ENCODE measurements at regions not wholly inside any gene's neighbourhood (a gene's known extent, or its start where the extent isn't known, plus 50 kb on each side); places are given as distances from the start of the nearest gene placed in this dataset.
"Not testable (repeated sequence)": the region's sequence is repeated elsewhere in the genome, so short reads cannot be mapped to it uniquely, and the experiment has no call there.

GRCh38 chr21:35191128-35191527 lies 142.0 kb upstream of the RUNX1 start:
- H3K4me3 Mint-ChIP-seq = no peak overlapping the region
- H3K27me3 Mint-ChIP-seq = peaks cover 0 to 4% (median 0%) of the 10 kb centered on the region in 5 donors
- POLR2A ChIA-PET = no interaction called here
- H3K9me3 Mint-ChIP-seq = peaks cover 0 to 1% (median 0%) of the 10 kb centered on the region in 9 donors
- H3K27ac Mint-ChIP-seq = no peak overlapping the region
- H3K4me1 Mint-ChIP-seq = peaks cover 0 to 6% (median 2%) of the 10 kb centered on the region in 4 donors
- H3K36me3 Mint-ChIP-seq = no peaks in the 10 kb centered on the region
- DNase-seq (no peak), ATAC-seq (no peak)

DNA sequence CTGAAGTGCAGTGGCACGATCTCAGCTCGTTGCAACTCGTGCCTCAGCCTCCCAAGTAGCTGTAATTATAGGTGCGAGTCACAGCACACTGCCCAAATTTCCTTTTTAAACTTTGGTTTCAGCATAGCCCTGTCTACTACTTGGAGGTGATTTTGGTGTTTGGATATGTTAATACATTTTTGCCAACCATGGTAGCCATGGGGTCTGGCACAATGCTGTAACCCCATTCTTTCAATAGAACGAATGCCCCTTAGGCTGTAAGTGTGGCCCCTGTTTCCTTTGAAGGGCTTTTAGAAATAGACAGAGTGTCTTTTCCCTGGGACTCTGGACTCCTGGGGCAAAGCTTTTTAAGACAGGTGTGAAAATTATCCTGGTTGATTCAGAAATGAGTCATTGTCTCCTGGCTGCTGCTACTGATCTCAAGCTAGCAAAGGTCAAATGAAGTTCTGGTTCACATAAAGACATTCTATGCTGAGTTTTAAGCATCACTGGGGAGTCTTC lies 141.1 kb upstream of the RUNX1 start:
- Mint-ChIP-seq H3K27me3 (peaks cover 0 to 4% (median 0%) of the 10 kb centered on the region in 5 donors), H3K36me3 (no peaks in the 10 kb centered on the region), H3K9me3 (peaks cover 0 to 1% (median 0%) of the 10 kb centered on the region in 9 donors), H3K4me1 (peaks cover 0 to 6% (median 2%) of the 10 kb centered on the region in 4 donors), H3K4me3 (no peak overlapping the region), H3K27ac (no peak overlapping the region)
- POLR2A ChIA-PET = no interaction called here
- DNase-seq (no peak), ATAC-seq (no peak)

- DNase-seq (no peak), ATAC-seq (no peak)
- Mint-ChIP-seq H3K27me3 (peaks cover 0 to 4% (median 0%) of the 10 kb centered on the region in 5 donors), H3K4me3 (peak overlapping the region in 1 of 10 donors; percentile 36), H3K9me3 (peaks cover 0 to 4% (median 0%) of the 10 kb centered on the region in 9 donors), H3K4me1 (peaks cover 0 to 6% (median 1%) of the 10 kb centered on the region in 4 donors), H3K36me3 (no peaks in the 10 kb centered on the region), H3K27ac (peak overlapping the region in 1 of 10 donors; percentile 37)
- POLR2A ChIA-PET = no interaction called here
Measured at GRCh38 chr21:35189077-35189863, 140.2 kb upstream of the RUNX1 start.

DNA sequence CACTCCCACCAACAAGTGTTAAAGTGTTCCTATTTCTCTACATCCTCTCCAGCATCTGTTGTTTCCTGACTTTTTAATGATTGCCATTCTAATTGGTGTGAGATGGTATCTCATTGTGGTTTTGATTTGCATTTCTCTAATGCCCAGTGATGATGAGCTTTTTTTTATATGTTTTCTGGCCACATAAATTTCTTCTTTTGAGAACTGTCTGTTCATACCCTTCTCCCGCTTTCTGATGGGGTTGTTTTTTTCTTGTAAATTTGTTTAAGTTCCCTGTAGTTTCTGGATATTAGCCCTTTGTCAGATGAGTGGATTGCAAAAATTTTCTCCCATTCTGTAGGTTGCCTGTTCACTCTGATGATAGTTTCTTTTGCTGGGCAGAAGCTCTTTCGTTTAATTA lies 134.3 kb upstream of the RUNX1 start:
- POLR2A ChIA-PET, H3K27me3 Mint-ChIP-seq, ATAC-seq, H3K27ac Mint-ChIP-seq, DNase-seq, H3K36me3 Mint-ChIP-seq, H3K9me3 Mint-ChIP-seq, H3K4me1 Mint-ChIP-seq, H3K4me3 Mint-ChIP-seq: not testable (repeated sequence)

DNA sequence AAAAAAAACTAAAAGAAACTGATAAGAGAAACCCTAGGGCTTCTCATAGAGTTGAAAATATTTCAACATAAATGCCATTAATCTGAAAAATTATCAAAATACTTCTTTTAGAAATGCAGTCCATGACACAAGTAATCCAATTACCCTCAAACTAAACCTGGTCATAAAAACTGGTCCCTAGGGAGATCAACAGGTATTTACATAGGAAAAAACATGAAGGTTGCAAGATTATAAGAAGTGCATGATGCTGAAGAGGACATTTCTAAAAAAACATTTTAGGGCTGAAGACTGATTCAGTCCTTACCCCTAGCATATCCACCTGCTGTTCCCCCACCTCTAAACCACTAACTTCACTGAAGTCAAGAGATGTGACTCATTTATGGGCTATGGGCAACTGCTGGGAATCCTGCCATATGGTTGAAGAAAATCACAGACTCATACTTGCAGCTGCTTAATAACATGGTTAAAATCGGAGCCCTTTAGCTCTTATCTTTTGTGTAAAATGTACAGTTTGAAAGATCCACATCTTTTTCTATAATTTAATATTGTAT lies 131.0 kb upstream of the RUNX1 start:
- DNase-seq = no peak
- peaks cover 0 to 7% (median 2%) of the 10 kb centered on the region in 9 donors for H3K9me3 Mint-ChIP-seq
- peaks cover 0 to 2% (median 0%) of the 10 kb centered on the region in 4 donors for H3K4me1 Mint-ChIP-seq
- no peaks in the 10 kb centered on the region for H3K27me3 Mint-ChIP-seq
- H3K36me3 Mint-ChIP-seq = no peaks in the 10 kb centered on the region
- no peak overlapping the region for H3K4me3 Mint-ChIP-seq
- POLR2A ChIA-PET = no interaction called here
- no peak for ATAC-seq
- no peak overlapping the region for H3K27ac Mint-ChIP-seq

DNA sequence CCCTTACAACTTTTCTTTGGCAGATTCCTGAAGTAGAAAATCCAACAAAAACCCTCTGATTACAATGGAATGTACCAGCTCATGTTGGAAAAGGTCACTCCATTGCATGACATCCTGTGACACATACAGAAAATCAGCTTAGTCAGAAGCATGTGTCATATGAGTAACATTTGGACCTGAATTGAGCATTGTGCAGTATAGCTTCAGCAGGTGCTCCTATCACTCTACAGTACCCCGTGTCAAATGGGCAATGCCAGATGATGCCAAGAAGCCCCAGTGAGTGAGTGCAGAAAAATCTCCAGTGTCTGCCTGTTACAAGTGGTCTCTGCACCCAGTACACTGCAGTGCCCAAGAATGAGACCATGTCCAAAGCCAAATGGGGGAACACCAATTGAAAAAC lies 129.7 kb upstream of the RUNX1 start:
- no peak overlapping the region for H3K4me3 Mint-ChIP-seq
- no peaks in the 10 kb centered on the region for H3K36me3 Mint-ChIP-seq
- peaks cover 0 to 7% (median 2%) of the 10 kb centered on the region in 9 donors for H3K9me3 Mint-ChIP-seq
- H3K4me1 Mint-ChIP-seq = peaks cover 0 to 2% (median 0%) of the 10 kb centered on the region in 4 donors
- POLR2A ChIA-PET = no interaction called here
- no peak for ATAC-seq
- no peaks in the 10 kb centered on the region for H3K27me3 Mint-ChIP-seq
- no peak overlapping the region for H3K27ac Mint-ChIP-seq
- no peak for DNase-seq

DNA sequence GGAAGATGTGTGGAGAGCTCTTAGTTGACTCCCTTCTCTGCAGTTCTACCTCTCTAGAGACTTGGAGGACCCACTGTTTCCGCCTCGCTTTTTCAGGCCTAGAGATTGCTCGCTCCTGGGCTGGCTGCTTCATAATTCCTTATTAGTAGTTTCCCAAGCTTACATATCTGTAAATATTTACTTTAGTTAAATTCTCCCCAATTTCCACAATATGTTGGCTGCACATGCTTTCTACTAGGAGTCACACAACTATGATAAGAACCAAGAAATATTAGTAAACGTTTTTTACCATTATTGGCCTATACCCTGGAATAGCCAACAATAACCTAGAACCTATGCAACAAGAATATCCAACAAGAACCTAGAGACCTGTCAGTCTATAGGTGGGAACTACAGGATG lies 129.0 kb upstream of the RUNX1 start:
- Mint-ChIP-seq H3K36me3 (no peaks in the 10 kb centered on the region), H3K4me1 (peaks cover 3 to 6% (median 5%) of the 10 kb centered on the region in 4 donors), H3K27ac (no peak overlapping the region), H3K27me3 (no peaks in the 10 kb centered on the region), H3K4me3 (no peak overlapping the region), H3K9me3 (peaks cover 0 to 7% (median 2%) of the 10 kb centered on the region in 9 donors)
- POLR2A ChIA-PET = no interaction called here
- DNase-seq (no peak), ATAC-seq (no peak)

- peak in 4 of 10 donors; percentile 4 to 44 (median 38) for DNase-seq
- H3K27ac Mint-ChIP-seq = peak overlapping the region in 5 of 10 donors; percentile 6 to 81 (median 41)
- H3K4me1 Mint-ChIP-seq = peaks cover 19 to 38% (median 35%) of the 10 kb centered on the region in 4 donors
- peak in 1 of 2 donors; percentile 77 for ATAC-seq
- peaks cover 0 to 11% (median 5%) of the 10 kb centered on the region in 9 donors for H3K9me3 Mint-ChIP-seq
- POLR2A ChIA-PET = no interaction called here
- H3K27me3 Mint-ChIP-seq = no peaks in the 10 kb centered on the region
- H3K36me3 Mint-ChIP-seq = no peaks in the 10 kb centered on the region
- H3K4me3 Mint-ChIP-seq = peak overlapping the region in 6 of 10 donors; percentile 0 to 60 (median 20)
Measured at GRCh38 chr21:35172231-35172630, 123.1 kb upstream of the RUNX1 start.

DNA sequence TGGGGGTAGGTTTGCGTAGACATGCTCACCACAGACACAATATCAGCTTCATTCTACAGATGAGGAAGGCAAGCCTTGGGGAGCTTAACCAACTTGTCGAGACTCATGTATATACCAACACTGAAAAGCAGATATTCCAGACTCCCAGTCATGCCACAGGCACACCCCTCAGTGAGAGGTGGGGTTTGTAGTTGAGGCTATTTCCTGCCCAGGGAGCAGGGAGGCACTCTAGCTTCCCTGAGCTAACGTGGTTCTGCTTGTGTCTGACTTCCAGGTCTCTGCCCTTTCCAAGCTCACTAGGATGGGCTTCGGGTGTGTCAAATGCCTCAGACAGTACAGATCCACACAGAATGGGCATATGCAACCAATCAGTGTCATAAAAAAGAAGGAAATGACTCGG lies 122.3 kb upstream of the RUNX1 start:
- no peak overlapping the region for H3K4me3 Mint-ChIP-seq

DNA sequence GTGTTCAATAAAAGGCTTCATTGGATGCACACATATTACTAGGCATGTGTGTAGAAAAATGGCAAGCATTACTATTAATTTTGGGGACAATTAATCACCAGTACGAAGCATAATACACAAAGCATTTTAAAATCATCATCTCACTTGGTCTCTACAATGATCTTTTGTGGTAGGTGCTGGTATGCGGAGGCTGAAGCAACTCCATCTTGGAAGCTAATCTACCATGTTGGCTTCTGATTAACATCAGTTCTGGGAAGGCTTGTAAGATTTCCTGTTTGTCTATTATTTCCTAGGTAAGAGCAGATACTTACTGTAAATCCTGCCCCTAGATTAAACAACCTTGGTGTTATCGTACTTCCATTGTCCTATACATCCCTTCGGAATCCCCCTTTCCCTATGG lies 121.7 kb upstream of the RUNX1 start:
- no peaks in the 10 kb centered on the region for H3K36me3 Mint-ChIP-seq
- H3K27ac Mint-ChIP-seq = peak overlapping the region in 4 of 10 donors; percentile 7 to 58 (median 35)

More for the DNA sequence above, 122.3 kb upstream of the RUNX1 start:
- no peak for ATAC-seq
- Mint-ChIP-seq H3K27me3 (no peaks in the 10 kb centered on the region), H3K4me1 (peaks cover 19 to 38% (median 35%) of the 10 kb centered on the region in 4 donors), H3K9me3 (peaks cover 0 to 11% (median 5%) of the 10 kb centered on the region in 9 donors), H3K27ac (peak overlapping the region in 3 of 10 donors; percentile 7 to 58 (median 37)), H3K36me3 (no peaks in the 10 kb centered on the region)
- POLR2A ChIA-PET = no interaction called here
- DNase-seq = no peak

GRCh38 chr21:35170244-35170643 lies 121.1 kb upstream of the RUNX1 start:
- Mint-ChIP-seq H3K36me3 (no peaks in the 10 kb centered on the region), H3K4me1 (peaks cover 19 to 38% (median 35%) of the 10 kb centered on the region in 4 donors), H3K4me3 (peak overlapping the region in 1 of 10 donors; percentile 7), H3K27me3 (no peaks in the 10 kb centered on the region), H3K9me3 (peaks cover 0 to 8% (median 5%) of the 10 kb centered on the region in 9 donors), H3K27ac (peak overlapping the region in 4 of 10 donors; percentile 0 to 58 (median 44))
- ATAC-seq (no peak), DNase-seq (no peak)
- POLR2A ChIA-PET = no interaction called here

More for the DNA sequence above, 121.7 kb upstream of the RUNX1 start:
- no peaks in the 10 kb centered on the region for H3K27me3 Mint-ChIP-seq
- ATAC-seq (no peak), DNase-seq (no peak)
- POLR2A ChIA-PET = no interaction called here
- H3K4me3 Mint-ChIP-seq = peak overlapping the region in 1 of 10 donors; percentile 8
- peaks cover 0 to 11% (median 5%) of the 10 kb centered on the region in 9 donors for H3K9me3 Mint-ChIP-seq
- peaks cover 19 to 38% (median 35%) of the 10 kb centered on the region in 4 donors for H3K4me1 Mint-ChIP-seq

DNA sequence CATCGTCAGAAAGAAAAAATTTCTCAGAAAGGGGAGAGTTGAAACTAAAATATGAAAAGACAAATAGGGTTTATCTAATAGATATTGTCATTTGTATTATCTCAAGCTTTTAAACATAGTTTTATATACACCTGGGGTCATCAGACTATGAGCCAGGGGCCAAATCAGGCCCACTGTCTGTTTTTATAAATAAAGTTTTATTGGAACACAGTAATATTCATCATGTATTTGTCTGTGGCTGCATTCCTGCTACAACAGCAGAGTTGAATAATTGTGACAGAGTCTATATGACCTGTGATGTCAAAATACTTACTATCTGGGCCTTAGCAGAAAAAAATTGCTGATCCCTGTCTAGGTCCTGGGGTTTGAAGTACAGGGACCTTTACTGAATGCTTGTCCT lies 120.5 kb upstream of the RUNX1 start:
- Mint-ChIP-seq H3K27ac (peak overlapping the region in 1 of 10 donors; percentile 2), H3K4me1 (peaks cover 19 to 38% (median 35%) of the 10 kb centered on the region in 4 donors)

DNA sequence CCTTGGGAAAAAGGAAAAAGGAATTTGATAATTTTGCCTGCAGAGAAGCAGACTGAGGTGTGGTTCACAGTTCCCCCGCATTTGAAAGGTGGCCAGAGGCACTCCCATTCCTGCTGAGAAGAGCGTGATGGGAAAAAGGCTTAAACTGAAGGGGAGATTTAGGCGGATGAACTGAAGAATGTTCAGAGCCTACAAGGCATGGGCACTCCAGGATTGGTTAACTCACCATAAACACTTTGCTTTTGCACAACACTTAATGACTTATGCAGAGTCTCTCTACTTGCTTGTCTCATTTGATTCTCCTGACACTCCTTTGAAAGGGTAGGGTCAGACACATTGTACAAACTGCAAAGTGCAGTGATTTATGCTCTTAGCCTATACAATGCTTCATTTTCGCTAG lies 119.6 kb upstream of the RUNX1 start:
- Mint-ChIP-seq H3K27ac (no peak overlapping the region), H3K36me3 (no peaks in the 10 kb centered on the region), H3K4me1 (peaks cover 19 to 38% (median 35%) of the 10 kb centered on the region in 4 donors), H3K4me3 (no peak overlapping the region), H3K9me3 (peaks cover 0 to 10% (median 3%) of the 10 kb centered on the region in 9 donors), H3K27me3 (no peaks in the 10 kb centered on the region)
- no peak for ATAC-seq
- POLR2A ChIA-PET = no interaction called here
- no peak for DNase-seq

More for the DNA sequence above, 120.5 kb upstream of the RUNX1 start:
- no peak for DNase-seq
- Mint-ChIP-seq H3K27me3 (no peaks in the 10 kb centered on the region), H3K36me3 (no peaks in the 10 kb centered on the region), H3K4me3 (no peak overlapping the region), H3K9me3 (peaks cover 0 to 10% (median 3%) of the 10 kb centered on the region in 9 donors)
- POLR2A ChIA-PET = no interaction called here
- no peak for ATAC-seq

Measured in naive thymus-derived CD8-positive, alpha-beta T cell (primary cell).